PC-3 (cell line): ENCODE measurements at regions not wholly inside any gene's neighbourhood (a gene's known extent, or its start where the extent isn't known, plus 50 kb on each side); places are given as distances from the start of the nearest gene placed in this dataset.

ENCODE experiments used
- CTCF ChIP-seq: fragments of 300-600 bp; sonication (generic); conservative IDR thresholded peaks from 2 replicates; pipeline ENCODE4 v1.5.1; 2017; ENCODE audit warnings: antibody characterized with exemption, low read depth, mild to moderate bottlenecking, low read length
- EZH2 ChIP-seq: fragments of 300-600 bp; sonication (generic); IDR thresholded peaks from one replicate; pipeline ENCODE4 v1.6.1; 2017; ENCODE audit warnings: antibody characterized with exemption, mild to moderate bottlenecking, low read length; ENCODE audit not compliant: unreplicated experiment
- EZH2phosphoT487 ChIP-seq: fragments of 300-600 bp; sonication (generic); IDR thresholded peaks from 2 replicates; pipeline ENCODE4 v1.6.1; 2018; ENCODE audit warnings: mild to moderate bottlenecking, antibody characterized with exemption, low read length, borderline replicate concordance

- no peak for TF ChIP-seq CTCF
- TF ChIP-seq EZH2, result no peak
- no peak for TF ChIP-seq EZH2phosphoT487
These were observed 559.7 kb downstream of the TLR4 start for GRCh38 chr9:118263949-118264348.
